ENCODE measurements at regions not wholly inside any gene's neighbourhood (a gene's known extent, or its start where the extent isn't known, plus 50 kb on each side); places are given as distances from the start of the nearest gene placed in this dataset.
"Not testable (repeated sequence)": the region's sequence is repeated elsewhere in the genome, so short reads cannot be mapped to it uniquely, and the experiment has no call there.

DNA sequence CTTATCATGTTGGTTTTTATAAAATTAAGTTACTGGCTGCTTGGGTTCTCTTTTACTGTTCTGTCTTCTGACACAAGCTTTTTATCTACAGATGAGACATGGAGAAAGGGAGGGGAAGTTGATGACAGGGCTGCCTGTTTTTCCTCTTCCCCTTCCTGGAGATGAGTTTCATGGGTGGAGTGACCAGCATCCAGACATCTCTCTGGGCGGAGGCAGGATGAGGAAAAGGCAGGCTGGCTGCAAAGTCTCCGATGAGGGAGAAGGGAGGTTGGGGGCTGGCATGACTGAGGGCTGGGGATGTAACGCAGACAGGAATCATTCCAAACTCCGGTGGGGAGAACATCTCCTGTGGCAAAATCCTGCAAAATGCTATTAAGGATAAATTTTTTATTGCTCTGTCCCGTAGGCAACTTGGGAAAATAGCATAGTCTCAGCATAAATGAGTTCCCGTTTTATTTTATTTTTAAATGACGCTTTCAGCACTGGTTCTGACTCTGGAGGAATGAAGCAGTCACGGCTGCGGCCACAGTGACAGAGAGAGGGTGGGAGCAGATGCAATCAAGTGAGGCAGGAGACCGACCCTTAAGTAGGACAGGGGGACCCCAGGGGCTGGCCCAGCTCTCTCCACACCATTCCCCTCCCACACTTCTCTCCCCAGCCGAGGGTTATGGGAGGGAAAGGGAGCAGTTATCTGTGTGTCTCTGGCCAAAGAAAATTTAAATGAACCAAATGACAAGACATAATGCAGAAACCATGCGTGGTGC lies 108.8 kb upstream of the PMEPA1 start:
- no peak for DNase-seq

DNA sequence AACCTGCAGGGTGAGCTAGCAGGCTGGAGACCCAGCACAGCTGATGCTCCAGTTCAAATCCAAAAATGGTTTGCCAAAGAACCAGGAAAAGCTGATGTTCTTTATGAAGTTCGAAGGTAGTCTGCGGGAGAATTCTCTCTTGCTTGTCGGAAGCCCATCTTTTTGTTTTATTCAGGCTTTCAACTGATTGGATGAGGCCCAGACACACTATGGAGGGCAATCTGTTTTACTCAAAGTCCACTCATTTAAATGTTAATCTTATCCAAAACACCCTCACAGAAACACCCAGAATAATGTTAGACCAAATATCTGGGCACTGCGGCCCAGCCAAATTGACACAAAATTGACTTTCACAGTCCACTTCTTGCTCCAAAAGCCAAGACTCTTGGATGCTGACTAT lies 105.6 kb upstream of the PMEPA1 start:
- DNase-seq: no peak

DNA sequence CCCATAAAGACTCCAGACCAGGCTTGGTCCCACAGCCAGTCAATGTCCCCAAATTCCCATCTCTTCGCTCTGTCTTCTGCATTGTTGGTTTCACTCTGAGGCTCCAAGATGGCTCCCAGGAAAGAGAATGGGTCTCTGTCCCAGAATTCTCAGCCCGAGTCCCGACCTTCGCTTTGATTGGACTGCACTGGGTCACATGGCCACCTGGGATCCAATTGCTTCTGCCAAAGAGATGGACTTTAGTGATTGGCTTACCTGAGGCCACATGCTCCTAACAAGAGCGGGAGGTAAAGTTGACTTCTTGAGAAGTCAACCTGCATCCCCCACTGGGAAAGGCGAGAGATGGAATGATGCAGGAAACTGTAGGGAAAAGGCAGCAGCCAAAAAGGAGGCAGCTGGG lies 104.7 kb upstream of the PMEPA1 start:
- no peak for DNase-seq

GRCh38 chr20:57813509-57814269 lies 103.9 kb upstream of the PMEPA1 start:
- DNase-seq: no peak

DNA sequence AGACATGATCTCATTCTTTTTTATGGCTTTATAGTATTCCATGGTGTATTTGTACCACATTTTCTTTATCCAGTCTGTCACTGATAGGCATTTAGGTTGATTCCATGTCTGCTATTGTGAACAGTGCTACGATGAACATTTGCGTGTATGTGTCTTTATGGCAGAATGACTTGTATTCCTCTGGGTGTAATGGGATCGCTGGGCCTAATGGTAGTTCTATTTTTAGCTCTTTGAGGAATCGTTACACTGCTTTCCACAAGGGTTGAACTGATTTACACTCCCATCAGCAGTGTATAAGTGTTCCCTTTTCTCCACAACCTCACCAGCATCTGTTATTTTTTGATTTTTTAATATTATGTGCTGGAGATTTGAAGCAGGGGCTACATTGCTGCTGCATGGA lies 102.8 kb upstream of the PMEPA1 start:
- DNase-seq: not testable (repeated sequence)

- DNase-seq: no peak
Measured at GRCh38 chr20:57811374-57812020, 101.7 kb upstream of the PMEPA1 start.

GRCh38 chr20:57810511-57811373 lies 100.9 kb upstream of the PMEPA1 start:
- no peak for DNase-seq

DNA sequence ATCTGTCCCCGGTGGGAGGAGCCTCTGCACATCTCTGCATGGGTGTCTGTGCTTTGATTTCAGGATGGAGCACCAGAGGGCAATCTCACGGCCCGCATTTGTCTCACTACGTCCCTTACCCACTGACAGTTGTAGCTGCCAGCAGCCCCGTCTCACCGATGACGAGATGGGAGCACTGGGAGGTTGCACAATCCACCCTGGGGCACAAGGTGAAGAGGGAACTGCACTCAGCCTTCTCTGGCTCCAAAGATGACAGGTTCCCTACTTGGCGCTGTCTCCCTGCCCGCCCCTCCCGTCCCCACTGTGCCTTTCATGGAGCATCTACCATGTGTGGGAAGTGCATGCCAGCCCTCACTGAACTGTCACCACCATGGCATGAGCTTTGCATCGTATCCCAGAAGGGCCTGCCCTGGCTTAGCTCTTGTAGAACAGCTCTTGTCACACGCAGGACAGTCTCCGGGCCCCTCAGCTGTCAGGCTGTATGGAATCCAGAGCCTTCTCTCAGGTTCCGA lies 99.9 kb upstream of the PMEPA1 start:
- no peak for DNase-seq

- no peak for DNase-seq
Measured at GRCh38 chr20:57809149-57809548, 99.3 kb upstream of the PMEPA1 start.

GRCh38 chr20:57808264-57809070 lies 98.7 kb upstream of the PMEPA1 start:
- no peak for DNase-seq

GRCh38 chr20:57807401-57808263 lies 97.8 kb upstream of the PMEPA1 start:
- no peak for DNase-seq

DNA sequence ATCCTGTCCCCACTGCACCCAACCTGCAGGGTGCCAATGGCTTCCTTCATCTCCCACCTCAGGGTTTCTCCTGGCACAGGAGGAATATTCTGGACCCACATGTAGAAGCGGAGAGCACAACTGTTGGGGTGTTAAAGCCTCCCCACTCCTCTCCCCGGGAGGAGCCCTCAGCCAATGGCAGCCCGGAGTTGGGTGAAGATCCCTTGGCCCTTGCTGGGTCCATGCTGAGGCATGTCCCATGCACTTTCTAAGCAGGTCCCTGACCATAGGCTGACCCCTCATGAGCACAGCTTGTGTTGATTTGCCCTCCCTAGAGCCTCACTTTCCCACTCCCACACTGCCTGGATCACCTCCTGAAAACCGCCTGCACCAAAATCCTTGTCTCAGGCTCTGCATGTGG lies 97.2 kb upstream of the PMEPA1 start:
- DNase-seq: no peak

- DNase-seq: no peak
Measured at GRCh38 chr20:57806476-57806875, 96.7 kb upstream of the PMEPA1 start.

GRCh38 chr20:57805747-57806146 lies 95.9 kb upstream of the PMEPA1 start:
- no peak for DNase-seq

DNA sequence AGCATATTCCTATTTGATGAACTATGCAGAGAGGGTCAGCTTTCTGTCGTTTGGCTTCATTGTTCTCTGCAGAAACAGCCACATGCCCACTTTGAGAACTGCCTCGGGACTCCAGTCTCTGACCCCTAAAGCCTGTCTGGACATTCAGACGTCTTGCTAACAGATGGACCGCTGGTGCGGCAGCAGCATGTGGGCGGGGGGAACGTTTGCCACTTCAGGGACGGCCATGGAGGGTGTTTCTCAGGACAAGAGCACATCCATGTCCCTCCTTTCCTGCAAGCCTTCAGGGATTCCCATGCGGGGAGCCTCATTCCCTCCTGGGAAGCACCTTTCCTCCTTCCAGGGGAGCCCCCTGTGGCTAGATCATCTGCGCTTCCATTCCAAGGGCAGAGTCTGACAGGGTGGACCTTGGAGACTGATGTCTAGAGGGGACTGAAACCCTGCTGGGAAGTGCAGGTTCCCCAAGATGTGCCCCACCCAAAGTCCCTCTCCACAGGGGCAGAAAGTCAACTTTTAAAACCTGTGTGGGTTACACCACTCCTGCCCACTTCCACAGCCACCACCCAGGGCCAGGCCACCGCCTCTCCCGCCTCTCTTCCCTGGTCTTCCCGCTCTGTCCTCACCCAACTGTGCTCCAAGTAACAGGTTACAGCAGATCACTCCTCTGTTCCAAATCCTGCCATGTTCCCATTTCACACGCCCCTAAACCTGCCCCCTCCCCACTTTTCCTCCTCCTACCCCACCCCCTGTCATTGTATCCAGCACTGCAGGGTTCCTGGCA lies 94.8 kb upstream of the PMEPA1 start:
- DNase-seq: no peak

GRCh38 chr20:57803508-57804005 lies 93.7 kb upstream of the PMEPA1 start:
- no peak for DNase-seq

DNA sequence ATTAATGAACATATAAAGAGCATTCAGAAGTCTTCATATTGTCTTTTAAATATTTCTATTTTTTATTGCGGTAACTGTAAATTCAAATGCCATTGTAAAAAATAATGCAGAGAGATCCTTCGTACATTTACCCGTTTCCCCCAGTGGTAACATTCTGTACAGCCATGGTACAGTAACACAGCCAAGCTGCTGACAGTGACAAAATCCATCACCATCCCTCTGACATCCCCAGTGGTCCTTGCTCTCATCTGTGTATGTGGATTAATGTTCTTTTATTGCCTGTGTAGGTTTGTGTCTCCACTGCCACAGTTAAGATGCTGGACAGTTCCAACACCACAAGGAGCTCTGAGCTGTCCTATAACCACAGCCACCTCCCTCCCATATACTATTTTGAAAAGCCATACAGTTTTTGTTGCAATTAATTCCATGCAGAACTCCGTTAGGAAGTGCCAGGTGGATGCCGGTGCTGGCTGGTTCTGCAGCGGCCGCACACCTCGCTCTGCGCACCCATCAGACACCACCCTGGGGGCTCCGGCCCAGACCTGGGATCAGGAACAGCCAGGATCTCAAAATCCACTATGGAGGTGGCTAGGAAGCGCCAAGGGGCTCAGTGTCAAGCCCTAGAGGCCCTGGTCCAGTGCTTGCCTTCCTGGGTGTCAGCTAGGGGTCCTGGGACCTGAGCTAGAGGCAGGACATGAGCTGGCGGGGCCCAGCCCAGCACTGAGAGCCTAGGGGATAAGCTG lies 93.1 kb upstream of the PMEPA1 start:
- no peak for DNase-seq

DNA sequence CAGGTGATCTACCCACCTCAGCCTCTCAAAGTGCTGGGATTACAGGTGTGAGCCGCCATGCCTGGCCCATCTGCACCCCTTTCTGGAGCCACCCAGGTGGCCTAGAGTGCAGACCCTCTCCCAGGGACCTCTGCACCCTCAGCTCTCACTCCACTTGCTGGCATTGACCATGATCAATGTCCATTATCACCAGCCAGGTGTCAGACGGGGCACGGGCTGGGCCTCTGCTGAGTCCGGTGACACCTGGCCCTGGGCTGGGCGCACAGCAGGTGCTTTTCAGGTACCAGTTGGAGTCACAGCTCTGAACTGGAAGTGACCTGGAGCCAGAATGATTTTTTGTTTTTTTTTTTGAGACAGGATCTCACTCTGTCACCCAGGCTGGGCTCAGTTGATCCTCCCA lies 91.8 kb upstream of the PMEPA1 start:
- DNase-seq: no peak
